Tibial nerve (tissue), 4 donors: ENCODE measurements at regions not wholly inside any gene's neighbourhood (a gene's known extent, or its start where the extent isn't known, plus 50 kb on each side); places are given as distances from the start of the nearest gene placed in this dataset.

Experiments
- CTCF ChIP-seq, 5 experiments: fragments of 200-600 bp in 3 of 5; fragments of 450-650 bp in 2 of 5; sonication (generic) in 3 of 5; IDR thresholded peaks; one replicate each; pipeline ENCODE4 v1.5.1; 2016 to 2019; ENCODE audit warnings: antibody characterized with exemption in 5 of 5, mild to moderate bottlenecking in 3 of 5, moderate library complexity in 2 of 5
- EP300 ChIP-seq, 2 donors: sonication (generic); formaldehyde crosslinking; IDR thresholded peaks; one replicate each; pipeline ENCODE4 v1.6.1; 2017; ENCODE audit warnings: antibody characterized with exemption in 2 of 2, mild to moderate bottlenecking in 1 of 2
- POLR2A ChIP-seq, 2 donors: fragments of 450-650 bp; IDR thresholded peaks; one replicate each; pipeline ENCODE4 v1.6.1; 2017; ENCODE audit warnings: antibody characterized with exemption in 2 of 2, mild to moderate bottlenecking in 2 of 2, moderate library complexity in 2 of 2

DNA sequence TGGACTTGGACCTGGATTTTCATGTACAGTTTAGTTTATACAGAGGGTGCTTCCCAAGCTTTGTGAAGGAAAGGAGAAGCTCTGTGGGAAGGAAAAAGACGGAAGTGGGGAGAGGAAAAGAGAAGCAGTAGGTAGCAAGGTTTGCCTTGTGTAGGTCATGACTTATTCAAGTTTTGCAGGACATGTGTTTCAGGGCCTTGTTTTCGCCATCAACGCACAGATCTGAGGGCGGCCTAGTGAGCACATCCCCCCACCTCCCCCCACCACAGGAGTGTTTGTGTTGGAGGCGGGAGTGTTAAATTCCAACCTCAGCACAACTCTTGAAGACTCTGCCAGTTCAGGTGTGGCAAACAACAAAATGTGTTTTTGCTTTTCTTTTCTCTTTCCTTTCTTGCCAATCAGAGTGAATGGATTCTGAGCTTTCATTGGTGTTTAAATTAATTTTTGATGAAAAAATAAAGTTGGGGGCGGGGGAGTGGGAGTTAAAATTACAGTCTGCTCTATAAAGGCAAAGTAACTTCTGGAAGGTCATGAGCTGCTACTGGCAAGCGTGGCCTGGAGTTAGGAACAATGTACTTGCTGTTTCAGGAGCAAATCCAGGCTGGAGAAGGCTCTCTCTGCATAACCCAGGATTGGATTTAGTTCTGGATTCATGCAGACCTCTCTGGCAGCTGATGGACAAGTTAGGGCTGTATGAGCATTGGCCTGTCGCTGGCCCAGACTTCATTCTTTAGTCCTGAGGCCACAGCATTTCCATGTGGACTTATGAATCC is 338.5 kb downstream of the CD83 start:
- TF ChIP-seq CTCF (IDR thresholded peaks at IDR 0.05) (no peak), POLR2A (IDR thresholded peaks at IDR 0.05) (no peak), EP300 (IDR thresholded peaks at IDR 0.05) (no peak)
